ENCODE measurements at regions not wholly inside any gene's neighbourhood (a gene's known extent, or its start where the extent isn't known, plus 50 kb on each side); places are given as distances from the start of the nearest gene placed in this dataset.

GRCh38 chr13:73335210-73335609 is 276.4 kb downstream of the KLF5 start:
- no peak overlapping the region for H3K9ac ChIP-seq (ENCODE audit: low read depth in 2 of 2, low read length in 2 of 2)
- intact Hi-C loops (cut with DNase I): no loop called here
- H3K36me3 ChIP-seq: no peaks in the 10 kb centered on the region

DNA sequence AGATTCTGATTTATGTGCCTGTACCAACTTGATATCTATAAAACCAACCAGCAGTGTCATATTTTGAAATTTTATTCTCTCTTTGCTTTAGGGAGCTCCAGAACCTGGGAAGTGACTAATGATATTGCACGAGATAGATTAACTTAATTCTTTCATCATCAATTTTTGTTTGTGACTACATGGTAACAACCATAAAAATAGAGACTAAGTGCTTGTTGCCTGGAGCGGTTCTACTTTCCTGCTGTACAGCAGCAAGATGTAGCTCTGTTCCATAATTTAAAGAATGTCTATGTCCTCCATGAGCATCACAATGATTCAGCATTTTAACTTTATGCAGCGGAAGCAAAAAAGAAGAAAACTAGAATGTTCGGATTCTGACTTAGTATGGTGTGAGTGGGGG is 275.6 kb downstream of the KLF5 start:
- intact Hi-C loops (cut with DNase I): no loop called here
- H3K9me3 ChIP-seq: no peaks in the 10 kb centered on the region
- no peak for DNase-seq
- H3K27me3 ChIP-seq: no peaks in the 10 kb centered on the region
- no peaks in the 10 kb centered on the region for H3K4me1 ChIP-seq
- no peak overlapping the region for H3K9ac ChIP-seq (ENCODE audit: low read depth in 2 of 2, low read length in 2 of 2)
- no peak overlapping the region for H3K4me3 ChIP-seq
- no peak overlapping the region for H3K27ac ChIP-seq
- H3K36me3 ChIP-seq: no peaks in the 10 kb centered on the region
- TF ChIP-seq CTCF (IDR thresholded peaks at IDR 0.05): no peak

More at GRCh38 chr13:73335210-73335609, 276.4 kb downstream of the KLF5 start:
- no peaks in the 10 kb centered on the region for H3K4me1 ChIP-seq
- no peak overlapping the region for H3K27ac ChIP-seq
- H3K4me3 ChIP-seq: no peak overlapping the region
- TF ChIP-seq CTCF (IDR thresholded peaks at IDR 0.05): no peak
- H3K27me3 ChIP-seq: no peaks in the 10 kb centered on the region
- H3K9me3 ChIP-seq: no peaks in the 10 kb centered on the region
- no peak for DNase-seq

DNA sequence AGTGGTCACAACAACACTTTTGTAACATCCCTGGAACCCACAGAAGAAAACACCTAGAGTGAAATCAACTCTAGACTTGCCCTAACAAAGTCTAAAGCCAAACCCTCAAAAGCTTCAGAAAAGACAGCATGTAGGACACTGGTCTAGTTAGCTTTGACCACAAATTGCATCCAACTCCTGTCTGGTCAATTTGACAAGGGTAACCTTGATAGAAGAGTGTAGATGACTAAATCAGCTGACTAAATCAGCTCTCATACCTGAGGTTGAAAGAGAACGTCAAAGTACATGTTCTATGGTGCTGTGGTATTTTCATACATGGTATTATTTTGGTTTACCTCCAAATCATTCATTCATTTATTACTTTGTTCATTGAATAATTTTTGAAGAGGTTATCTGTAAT is 272.8 kb downstream of the KLF5 start:
- Histone ChIP-seq H3K36me3 (no peaks in the 10 kb centered on the region), H3K9ac (ENCODE audit: low read depth in 2 of 2, low read length in 2 of 2) (no peak overlapping the region), H3K4me1 (no peaks in the 10 kb centered on the region), H3K27ac (no peak overlapping the region), H3K4me3 (no peak overlapping the region), H3K9me3 (no peaks in the 10 kb centered on the region), H3K27me3 (no peaks in the 10 kb centered on the region)
- no peak for TF ChIP-seq CTCF (IDR thresholded peaks at IDR 0.05)
- intact Hi-C loops (cut with DNase I): no loop called here
- DNase-seq: no peak

- Histone ChIP-seq H3K36me3 (no peaks in the 10 kb centered on the region), H3K27ac (no peak overlapping the region), H3K9ac (ENCODE audit: low read depth in 2 of 2, low read length in 2 of 2) (no peak overlapping the region), H3K4me1 (no peaks in the 10 kb centered on the region), H3K9me3 (no peaks in the 10 kb centered on the region), H3K4me3 (no peak overlapping the region), H3K27me3 (no peaks in the 10 kb centered on the region)
- TF ChIP-seq CTCF (IDR thresholded peaks at IDR 0.05): no peak
- intact Hi-C loops (cut with DNase I): no loop called here
- no peak for DNase-seq
Observed at GRCh38 chr13:73329355-73329754, 270.6 kb downstream of the KLF5 start.

DNA sequence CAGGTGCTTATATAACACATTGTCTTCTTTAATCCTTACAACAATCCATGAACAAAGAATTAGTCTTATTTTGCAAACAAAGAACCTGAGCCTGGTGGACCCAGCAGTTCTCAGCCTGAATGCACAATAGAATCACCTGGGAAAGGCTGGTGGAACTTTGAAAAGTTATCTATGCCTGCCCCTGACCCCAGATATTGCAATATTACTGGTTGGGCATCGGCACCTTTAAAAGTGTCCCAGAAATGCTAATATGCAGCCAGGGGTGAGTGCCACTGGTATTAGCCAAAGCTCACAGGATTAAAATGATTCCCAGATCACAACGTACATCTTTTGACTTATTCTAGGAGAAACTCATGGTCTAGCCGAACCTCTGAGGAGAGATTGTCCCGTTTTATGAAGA is 268.8 kb downstream of the KLF5 start:
- Histone ChIP-seq H3K36me3 (no peaks in the 10 kb centered on the region), H3K9ac (ENCODE audit: low read depth in 2 of 2, low read length in 2 of 2) (no peak overlapping the region), H3K9me3 (no peaks in the 10 kb centered on the region), H3K4me1 (no peaks in the 10 kb centered on the region), H3K27ac (no peak overlapping the region), H3K4me3 (no peak overlapping the region), H3K27me3 (no peaks in the 10 kb centered on the region)
- no peak for TF ChIP-seq CTCF (IDR thresholded peaks at IDR 0.05)
- intact Hi-C loops (cut with DNase I): no loop called here
- DNase-seq: no peak

All from colonic mucosa (tissue), 4 donors.